ENCODE measurements at regions not wholly inside any gene's neighbourhood (a gene's known extent, or its start where the extent isn't known, plus 50 kb on each side); places are given as distances from the start of the nearest gene placed in this dataset.

GRCh38 chr21:35900539-35900938, 159.8 kb downstream of the SETD4 start:
- TF ChIP-seq POLR2A (IDR thresholded peaks at IDR 0.05; ENCODE audit: low read length) = no peak
- TF ChIP-seq GATA1 (IDR thresholded peaks at IDR 0.05; ENCODE audit: low read depth, low read length) = no peak

Measured in erythroblast (primary cell).